HuH-7 (cell line): ENCODE measurements at regions not wholly inside any gene's neighbourhood (a gene's known extent, or its start where the extent isn't known, plus 50 kb on each side); places are given as distances from the start of the nearest gene placed in this dataset.
"Not testable (repeated sequence)": the region's sequence is repeated elsewhere in the genome, so short reads cannot be mapped to it uniquely, and the experiment has no call there.

Source experiments
- DNase-seq: peaks from one replicate; pipeline ENCODE4 v3.0.0; 2011; ENCODE audit warnings: low spot score

DNA sequence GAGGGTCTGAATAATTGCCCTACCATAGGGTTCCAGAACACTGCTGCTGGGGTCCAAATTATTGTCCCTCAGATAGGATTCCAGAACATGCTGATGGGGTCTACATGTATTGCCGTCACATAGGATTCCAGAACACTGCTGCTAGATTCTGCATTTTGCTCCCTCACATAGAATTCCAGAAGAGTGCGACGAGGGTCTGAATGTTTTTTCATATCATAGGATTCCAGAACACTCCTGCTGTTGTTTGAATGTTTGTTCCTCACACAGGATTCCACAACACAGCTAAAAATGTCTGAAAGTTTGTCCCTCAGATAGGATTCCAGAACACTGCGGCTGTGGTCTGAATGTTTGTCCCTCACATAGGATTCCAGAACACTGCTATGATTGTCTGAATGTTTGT, 198.1 kb downstream of the FOXD4L6 start:
- not testable (repeated sequence) for DNase-seq

GRCh38 chr9:40929488-40929845, 199.0 kb downstream of the FOXD4L6 start:
- not testable (repeated sequence) for DNase-seq

DNA sequence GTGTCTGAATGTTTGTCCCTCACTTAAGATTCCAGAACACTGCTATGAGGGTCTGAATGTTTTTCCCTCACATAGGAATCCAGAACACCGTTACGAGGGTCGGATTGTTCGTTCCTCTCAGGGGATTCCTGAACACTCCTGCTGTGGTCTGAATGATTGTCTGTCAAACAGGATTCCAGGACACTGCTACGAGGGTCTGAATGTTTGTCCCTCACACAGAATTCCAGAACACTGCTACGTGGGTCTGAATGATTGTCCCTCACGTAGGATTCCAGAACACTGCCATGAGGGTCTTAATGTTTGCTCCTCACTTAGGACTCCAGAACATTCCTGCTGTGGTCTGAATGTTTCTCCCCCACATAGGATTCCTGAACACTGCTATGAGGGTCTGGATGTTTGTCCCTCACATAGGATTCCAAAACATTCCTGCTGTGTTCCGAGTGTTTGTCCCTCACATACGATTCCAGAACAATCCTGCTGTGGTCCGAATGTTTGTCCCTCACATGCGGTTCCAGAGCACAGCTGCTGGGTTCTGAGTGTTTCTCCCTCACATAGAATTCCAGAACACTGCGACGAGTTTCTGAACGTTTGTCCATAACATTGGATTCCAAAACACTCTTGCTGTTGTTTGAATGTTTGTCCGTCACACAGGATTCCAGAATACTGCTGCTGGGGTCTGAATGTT, 199.5 kb downstream of the FOXD4L6 start:
- DNase-seq, result no peak

DNA sequence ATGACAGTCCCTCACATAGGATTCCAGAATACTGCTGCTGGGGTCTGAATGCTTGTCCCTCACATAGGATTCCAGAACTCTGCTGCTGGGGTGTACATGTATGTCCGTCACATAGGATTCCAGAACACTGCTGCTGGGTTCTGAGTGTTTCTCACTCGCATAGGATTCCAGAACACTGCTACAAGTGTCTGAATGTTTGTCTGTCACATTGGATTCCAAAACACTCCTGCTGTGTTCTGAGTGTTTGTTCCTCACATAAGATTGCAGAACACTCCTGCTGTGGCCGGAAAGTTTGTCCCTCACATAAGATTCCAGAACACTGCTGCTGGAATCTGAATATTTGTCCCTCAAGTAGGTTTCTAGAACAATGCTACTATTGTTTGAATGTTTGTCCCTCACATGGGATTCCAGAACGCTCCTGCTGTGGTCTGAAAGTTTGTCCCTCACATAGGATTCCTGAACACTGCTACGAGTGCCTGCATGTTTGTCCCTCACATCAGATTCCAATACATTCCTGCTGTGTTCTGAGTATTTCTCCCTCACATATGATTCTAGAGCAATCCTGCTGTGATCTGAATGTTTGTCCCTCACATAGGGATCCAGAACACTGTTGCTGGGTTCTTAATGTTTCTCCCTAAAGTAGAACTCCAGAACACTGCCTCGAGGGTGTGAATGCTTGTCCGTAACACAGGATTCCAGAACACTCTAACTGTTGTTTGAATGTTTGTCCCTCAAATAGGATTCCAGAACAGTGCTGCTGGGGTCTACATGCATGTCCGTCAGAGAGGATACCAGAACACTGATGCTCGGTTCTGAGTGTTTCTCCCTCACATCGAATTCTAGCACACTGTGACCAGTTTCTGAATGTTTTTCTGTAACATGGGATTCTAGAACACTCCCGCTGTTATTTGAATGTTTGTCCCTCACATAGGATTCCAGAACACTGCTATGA, 200.4 kb downstream of the FOXD4L6 start:
- no peak for DNase-seq

GRCh38 chr9:40927260-40927631, 201.2 kb downstream of the FOXD4L6 start:
- DNase-seq, result no peak

DNA sequence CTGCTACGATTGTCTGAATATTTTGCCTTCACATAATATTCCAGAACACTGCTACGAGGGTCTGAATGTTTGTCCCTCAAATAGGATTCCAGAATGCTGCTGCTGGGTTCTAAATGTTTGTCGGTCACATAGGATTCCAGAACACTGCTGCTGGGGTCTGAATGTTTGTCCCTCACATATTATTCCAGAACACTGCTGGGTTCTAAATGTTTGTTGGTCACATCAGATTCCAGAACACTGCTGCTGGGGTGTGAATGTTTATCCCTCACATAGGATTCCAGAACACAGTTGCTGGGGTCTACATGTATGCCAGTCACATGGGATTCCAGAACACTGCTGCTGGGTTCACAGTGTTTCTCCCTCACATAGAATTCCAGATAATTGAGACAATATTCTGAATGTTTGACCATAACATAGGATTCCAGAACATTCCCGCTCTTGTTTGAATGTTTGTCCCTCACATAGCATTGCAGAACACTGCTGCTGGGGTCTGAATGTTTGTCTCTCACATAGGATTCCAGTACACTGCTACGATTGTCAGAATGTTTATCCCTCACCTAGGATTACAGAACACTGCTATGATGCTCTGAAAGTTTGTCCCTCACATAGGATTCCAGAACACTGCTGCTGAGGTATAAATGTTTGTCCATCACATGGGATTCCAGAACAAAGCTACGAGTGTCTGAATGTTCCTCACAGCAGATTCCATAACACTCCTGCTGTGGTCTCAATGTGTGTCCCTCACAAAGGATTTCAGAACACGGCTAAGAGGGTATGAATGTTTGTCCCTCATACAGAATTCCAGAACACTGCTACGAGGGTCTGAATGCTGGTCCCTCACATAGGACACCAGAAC, 201.8 kb downstream of the FOXD4L6 start:
- no peak for DNase-seq

- no peak for DNase-seq
Observed at GRCh38 chr9:40925149-40925548, 203.3 kb downstream of the FOXD4L6 start.

DNA sequence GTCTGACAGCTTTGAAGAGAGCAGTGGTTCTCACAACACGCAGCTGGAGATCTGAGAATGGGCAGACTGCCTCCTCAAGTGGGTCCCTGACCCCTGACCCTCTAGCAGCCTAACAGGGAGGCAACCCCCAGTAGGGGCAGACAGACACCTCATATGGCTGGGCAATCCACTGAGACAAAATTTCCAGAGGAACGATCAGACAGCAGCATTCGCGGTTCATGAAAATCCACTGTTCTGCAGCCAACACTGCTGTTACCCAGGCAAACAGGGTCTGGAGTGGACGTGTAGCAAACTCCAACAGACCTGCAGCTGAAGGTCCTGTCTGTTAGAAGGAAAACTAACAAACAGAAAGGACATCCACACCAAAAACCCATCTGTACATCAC, 212.1 kb downstream of the FOXD4L6 start:
- DNase-seq, result not testable (repeated sequence)

DNA sequence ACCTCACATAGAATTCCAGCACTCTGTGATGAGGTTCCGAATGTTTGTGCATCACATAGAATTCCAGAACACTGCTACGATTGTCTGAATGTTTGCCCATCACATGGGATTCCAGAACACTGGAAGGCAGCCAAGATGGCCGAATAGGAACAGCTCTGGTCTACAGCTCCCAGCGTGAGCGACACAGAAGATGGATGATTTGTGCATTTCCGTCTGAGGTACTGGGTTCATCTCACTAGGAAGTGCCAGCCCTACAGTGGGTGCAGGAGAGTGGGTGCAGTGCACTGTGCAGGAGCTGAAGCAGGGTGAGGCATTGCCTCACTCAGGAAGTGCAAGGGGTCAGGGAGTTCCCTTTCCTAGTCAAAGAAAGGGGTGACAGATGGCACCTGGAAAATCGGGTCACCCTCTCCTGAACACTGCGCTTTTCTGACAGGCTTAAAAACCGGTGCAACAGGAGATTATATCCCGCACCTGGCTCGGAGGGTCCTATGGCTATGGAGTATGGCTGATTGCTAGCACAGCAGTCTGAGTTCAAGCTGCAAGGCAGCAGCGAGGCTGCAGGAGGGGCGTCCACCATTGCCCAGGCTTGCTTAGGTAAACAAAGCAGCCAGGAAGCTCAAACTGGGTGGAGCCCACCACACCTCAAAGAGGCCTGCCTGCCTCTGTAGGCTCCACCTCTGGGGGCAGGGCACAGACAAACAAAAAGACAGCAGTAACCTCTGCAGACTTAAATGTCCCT, 212.7 kb downstream of the FOXD4L6 start:
- DNase-seq, result not testable (repeated sequence)

- no peak for DNase-seq
Observed at GRCh38 chr9:40914772-40915659, 213.5 kb downstream of the FOXD4L6 start.

DNA sequence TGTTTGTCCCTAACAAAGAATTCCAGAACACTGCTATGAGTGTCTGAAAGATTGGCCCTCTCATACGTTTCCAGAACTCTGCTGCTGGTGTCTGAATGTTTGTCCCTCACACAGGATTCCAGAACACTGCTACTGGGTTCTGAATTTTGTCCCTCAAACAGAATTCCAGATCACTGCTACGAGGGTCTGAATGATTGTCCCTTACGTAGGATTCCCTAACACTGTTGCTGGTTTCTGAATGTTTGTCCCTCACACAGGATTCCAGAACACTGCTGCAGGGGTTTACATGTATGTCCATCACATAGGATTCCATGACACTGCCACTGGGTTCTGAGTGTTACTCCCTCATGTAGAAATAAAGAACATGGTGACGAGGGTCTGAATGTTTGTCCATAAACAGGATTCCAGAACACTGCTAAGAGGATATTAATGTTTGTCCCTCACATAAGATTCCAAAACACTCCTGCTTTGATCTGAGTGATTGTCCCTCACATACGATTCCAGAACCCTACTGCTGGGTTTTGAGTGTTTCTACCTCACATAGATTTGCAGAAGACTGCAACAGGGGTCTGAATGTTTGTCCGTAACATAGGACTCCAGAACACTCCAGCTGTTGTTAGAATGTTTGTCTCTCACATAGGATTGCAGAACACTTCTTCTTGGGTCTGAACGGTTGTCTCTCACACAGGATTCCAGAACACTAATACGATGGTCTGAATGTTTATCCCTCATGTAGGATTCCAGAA, 214.4 kb downstream of the FOXD4L6 start:
- DNase-seq, result no peak

- DNase-seq, result no peak
Observed at GRCh38 chr9:40913096-40913719, 215.3 kb downstream of the FOXD4L6 start.

DNA sequence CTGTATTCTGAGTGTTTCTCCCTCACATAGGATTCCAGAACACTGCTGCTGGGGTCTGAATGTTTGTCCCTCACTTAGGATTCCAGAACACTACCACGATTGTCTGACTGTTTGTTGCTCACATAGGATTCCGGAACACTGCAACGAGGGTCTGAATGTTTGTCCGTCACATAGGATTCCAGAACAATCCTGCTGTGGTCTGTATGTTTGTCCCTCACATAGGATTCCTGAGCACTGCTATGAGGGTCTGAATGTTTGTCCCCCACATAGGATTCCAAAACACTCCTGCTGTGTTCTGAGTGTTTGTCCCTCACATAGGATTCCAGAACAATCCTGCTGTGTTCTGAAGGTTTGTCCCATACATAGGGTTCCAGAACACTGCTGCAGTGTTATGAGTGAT, 215.8 kb downstream of the FOXD4L6 start:
- DNase-seq, result not testable (repeated sequence)

DNA sequence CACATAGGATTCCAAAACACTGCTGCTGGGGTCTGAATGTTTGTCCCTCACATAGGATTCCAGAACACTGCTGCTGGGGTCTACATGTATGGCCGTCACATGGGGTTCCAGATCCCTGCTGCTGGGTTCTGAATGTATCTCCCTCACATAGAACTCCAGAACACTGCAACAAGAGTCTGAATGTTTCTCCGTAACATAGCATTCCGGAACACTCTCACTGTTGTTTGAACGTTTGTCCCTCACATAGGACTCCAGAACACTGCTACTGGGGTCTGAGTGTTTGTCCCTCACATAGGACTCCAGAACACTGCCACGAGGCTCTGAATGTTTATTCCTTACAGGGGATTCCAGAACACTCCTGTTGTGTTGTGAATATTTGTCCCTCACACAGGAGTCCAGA, 216.8 kb downstream of the FOXD4L6 start:
- DNase-seq, result no peak

GRCh38 chr9:40910995-40911394, 217.5 kb downstream of the FOXD4L6 start:
- DNase-seq, result not testable (repeated sequence)

- no peak for DNase-seq
Observed at GRCh38 chr9:40909821-40910220, 218.7 kb downstream of the FOXD4L6 start.

DNA sequence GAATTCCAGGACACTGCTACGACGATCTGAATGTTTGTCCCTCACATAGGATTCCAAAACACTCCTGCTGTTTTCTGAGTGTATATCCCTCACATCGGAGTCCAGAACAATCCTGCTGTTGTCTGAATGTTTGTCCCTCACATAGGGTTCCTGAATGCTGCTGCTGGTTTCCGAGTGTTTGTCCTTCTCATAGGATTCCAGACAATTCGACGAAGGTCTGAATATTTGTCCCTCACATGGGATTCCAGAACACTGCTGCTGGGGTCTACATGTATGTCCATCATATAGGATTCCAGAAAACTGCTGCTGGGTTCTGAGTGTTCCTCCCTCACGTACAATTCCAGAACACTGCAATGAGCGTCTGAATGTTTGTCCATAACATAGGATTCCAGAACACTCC, 219.4 kb downstream of the FOXD4L6 start:
- DNase-seq, result not testable (repeated sequence)

- DNase-seq, result no peak
Observed at GRCh38 chr9:40907657-40908624, 220.5 kb downstream of the FOXD4L6 start.
